ENCODE measurements at regions not wholly inside any gene's neighbourhood (a gene's known extent, or its start where the extent isn't known, plus 50 kb on each side); places are given as distances from the start of the nearest gene placed in this dataset.

DNA sequence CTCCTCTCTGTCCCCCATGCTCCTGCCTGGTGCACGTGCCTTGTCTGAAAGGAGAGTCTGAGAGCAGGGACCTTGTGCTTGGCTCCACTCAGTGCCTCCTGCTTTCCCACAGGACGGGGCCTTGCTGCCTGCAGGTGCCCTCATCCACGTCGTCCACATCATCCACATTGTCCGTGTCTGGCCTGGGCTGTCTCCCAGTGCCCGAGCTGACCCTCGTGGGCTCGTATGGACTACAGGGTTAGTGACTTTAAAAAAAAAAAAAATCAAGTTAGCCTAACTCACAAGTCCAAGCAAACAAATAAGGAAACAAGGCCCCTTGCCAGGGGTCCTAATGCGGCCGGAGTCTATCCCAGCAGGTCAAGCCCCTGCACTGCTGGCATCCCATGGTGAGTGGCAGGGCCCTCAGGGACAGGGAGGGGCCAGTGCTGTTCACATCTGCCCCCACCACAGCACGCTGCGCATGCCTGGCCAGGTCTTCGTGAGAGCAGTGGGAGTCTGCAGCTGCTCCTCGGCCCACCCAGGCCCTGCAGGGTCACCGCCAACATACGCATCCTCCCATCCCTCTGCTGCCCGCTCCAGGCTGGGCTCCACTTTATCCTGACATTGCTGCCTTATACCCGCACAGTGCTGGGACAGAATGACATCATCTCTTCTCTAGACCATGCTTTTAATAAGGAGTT lies 232.6 kb downstream of the NDUFA10 start:
- TF ChIP-seq, protein P1, sequence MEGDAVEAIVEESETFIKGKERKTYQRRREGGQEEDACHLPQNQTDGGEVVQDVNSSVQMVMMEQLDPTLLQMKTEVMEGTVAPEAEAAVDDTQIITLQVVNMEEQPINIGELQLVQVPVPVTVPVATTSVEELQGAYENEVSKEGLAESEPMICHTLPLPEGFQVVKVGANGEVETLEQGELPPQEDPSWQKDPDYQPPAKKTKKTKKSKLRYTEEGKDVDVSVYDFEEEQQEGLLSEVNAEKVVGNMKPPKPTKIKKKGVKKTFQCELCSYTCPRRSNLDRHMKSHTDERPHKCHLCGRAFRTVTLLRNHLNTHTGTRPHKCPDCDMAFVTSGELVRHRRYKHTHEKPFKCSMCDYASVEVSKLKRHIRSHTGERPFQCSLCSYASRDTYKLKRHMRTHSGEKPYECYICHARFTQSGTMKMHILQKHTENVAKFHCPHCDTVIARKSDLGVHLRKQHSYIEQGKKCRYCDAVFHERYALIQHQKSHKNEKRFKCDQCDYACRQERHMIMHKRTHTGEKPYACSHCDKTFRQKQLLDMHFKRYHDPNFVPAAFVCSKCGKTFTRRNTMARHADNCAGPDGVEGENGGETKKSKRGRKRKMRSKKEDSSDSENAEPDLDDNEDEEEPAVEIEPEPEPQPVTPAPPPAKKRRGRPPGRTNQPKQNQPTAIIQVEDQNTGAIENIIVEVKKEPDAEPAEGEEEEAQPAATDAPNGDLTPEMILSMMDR (IDR thresholded peaks at IDR 0.05): no peak
- TF ChIP-seq POLR2A (IDR thresholded peaks at IDR 0.05): no peak
- TF ChIP-seq POLR2AphosphoS5 (IDR thresholded peaks at IDR 0.05): no peak
- TF ChIP-seq EP300 (IDR thresholded peaks at IDR 0.05; ENCODE audit: low read depth): no peak
